OCI-LY7 (cell line): ENCODE measurements at regions not wholly inside any gene's neighbourhood (a gene's known extent, or its start where the extent isn't known, plus 50 kb on each side); places are given as distances from the start of the nearest gene placed in this dataset.

Source experiments
- CTCF ChIP-seq: fragments of 200-600 bp; sonication (generic); conservative IDR thresholded peaks from 2 replicates; pipeline ENCODE4 v1.5.1; 2014; ENCODE audit warnings: mild to moderate bottlenecking, antibody characterized with exemption, low read length, moderate library complexity, mixed read lengths
- EZH2phosphoT487 ChIP-seq: fragments of 200-600 bp; sonication (generic); IDR thresholded peaks from 2 replicates; pipeline ENCODE4 v1.6.1; 2018; ENCODE audit warnings: low read depth, borderline replicate concordance, mild to moderate bottlenecking, mixed run types, antibody characterized with exemption, low read length, moderate library complexity, mixed read lengths

GRCh38 chr15:37801529-37801928 lies 132.9 kb upstream of the TMCO5A start:
- TF ChIP-seq CTCF (no peak), EZH2phosphoT487 (no peak)
